HCT116 (cell line): ENCODE measurements at regions not wholly inside any gene's neighbourhood (a gene's known extent, or its start where the extent isn't known, plus 50 kb on each side); places are given as distances from the start of the nearest gene placed in this dataset.

Experiments
- ATAC-seq: fragments of 200-7000 bp; cut with Tn5 transposase; 2 replicates; pipeline ENCODE4 v1.9.1; 2020; ENCODE audit warnings: mild to moderate bottlenecking, moderate library complexity
- BruUV-seq: library from RNA; stranded (reverse); fragments of 400-500 nt; replicated peaks from 2 replicates; lab custom pipeline; 2021; lab: Mats Ljungman, UMichigan
- CTCF ChIA-PET: fragments of 300-600 bp; sonication (Branson Sonifier 250); formaldehyde crosslinking; loops from one replicate; lab custom pipeline; 2021; ENCODE audit warnings: antibody characterized with exemption; lab: Charles Lee
- POLR2A ChIA-PET: fragments of 300-600, 350-600 bp; sonication (Branson Sonifier 250); formaldehyde crosslinking; loops from one replicate; lab custom pipeline; 2021; ENCODE audit warnings: antibody characterized with exemption; lab: Charles Lee
- RAD21 ChIA-PET, 2 experiments: fragments of 300-600 bp; sonication (Branson Sonifier 250); formaldehyde crosslinking; loops; one replicate each; lab custom pipeline; 2023; ENCODE audit warnings: low total read pairs in 2 of 2; ENCODE audit not compliant: uncharacterized antibody in 2 of 2, unreplicated experiment in 2 of 2, low non-redundant PET in 1 of 2; lab: Charles Lee
- DNase-seq: peaks from one replicate; pipeline ENCODE4 v3.0.0-alpha.2; 2010; ENCODE audit warnings: low read depth, low spot score
- H2AFZ ChIP-seq: fragments of 200-600 bp; shearing (Covaris generic), sonication (generic); 2 replicates; pipeline ENCODE4 v1.6.1; 2017; ENCODE audit warnings: low read depth, mixed run types, mixed read lengths, antibody characterized with exemption, low read length; ENCODE audit not compliant: poor library complexity, severe bottlenecking
- H3K27ac ChIP-seq: 2 replicates; pipeline ENCODE4 v1.5.1; 2012; ENCODE audit warnings: low read depth, low read length
- H3K27me3 ChIP-seq: fragments of 200-600 bp; sonication (generic); 2 replicates; pipeline ENCODE4 v1.6.1; 2016; ENCODE audit warnings: mixed run types, low read length, mixed read lengths; ENCODE audit not compliant: insufficient read depth
- H3K36me3 ChIP-seq, 2 experiments: fragments of 200-500 bp in 1 of 2; fragments of 200-600 bp in 1 of 2; sonication (Bioruptor generic) in 1 of 2; sonication (generic) in 1 of 2; 2 replicates each; pipeline versions ENCODE4 v1.5.1 to v1.6.1; 2014 to 2016; ENCODE audit warnings: low read length in 2 of 2, inconsistent platforms in 1 of 2, mixed read lengths in 1 of 2, mixed run types in 1 of 2; ENCODE audit not compliant: insufficient read depth in 2 of 2, control insufficient read depth in 1 of 2
- H3K4me1 ChIP-seq, 2 experiments: fragments of 200-600 bp in 1 of 2; sonication (generic) in 1 of 2; 2 replicates each; pipeline versions ENCODE4 v1.5.1 to v1.6.1; 2012 to 2017; ENCODE audit warnings: low read length in 2 of 2, inconsistent platforms in 1 of 2, mild to moderate bottlenecking in 1 of 2, mixed read lengths in 1 of 2, mixed run types in 1 of 2, moderate library complexity in 1 of 2; ENCODE audit not compliant: insufficient read depth in 2 of 2, control insufficient read depth in 1 of 2
- H3K4me2 ChIP-seq: fragments of 200-600 bp; sonication (generic); 2 replicates; pipeline ENCODE4 v1.6.1; 2017; ENCODE audit warnings: mixed run types, low read length, mixed read lengths
- H3K4me3 ChIP-seq, 2 experiments: fragments of 200-600 bp in 1 of 2; sonication (generic) in 1 of 2; replicated peaks in 1 of 2; 2 replicates each; pipeline ENCODE4 v1.5.1; 2011 to 2016; ENCODE audit warnings: low read length in 2 of 2, control low read depth in 1 of 2, low read depth in 1 of 2, mild to moderate bottlenecking in 1 of 2, mixed read lengths in 1 of 2, mixed run types in 1 of 2
- H3K79me2 ChIP-seq: fragments of 200-600 bp; sonication (generic); 2 replicates; pipeline ENCODE4 v1.6.1; 2017; ENCODE audit warnings: mild to moderate bottlenecking, mixed run types, low read length, moderate library complexity, mixed read lengths; ENCODE audit not compliant: insufficient read depth
- H3K9ac ChIP-seq: fragments of 200-600 bp; sonication (generic); 2 replicates; pipeline ENCODE4 v1.6.1; 2016; ENCODE audit warnings: low read length, mixed read lengths
- H3K9me2 ChIP-seq: fragments of 200-600 bp; sonication (generic), shearing (Covaris generic); 2 replicates; pipeline ENCODE4 v1.6.1; 2017; ENCODE audit warnings: mixed run types, mild to moderate bottlenecking, moderate library complexity; ENCODE audit not compliant: insufficient read depth
- H3K9me3 ChIP-seq, 2 experiments: fragments of 200-500 bp in 1 of 2; fragments of 200-600 bp in 1 of 2; sonication (Bioruptor generic) in 1 of 2; sonication (generic) in 1 of 2; 2 replicates each; pipeline ENCODE4 v1.6.1; 2014 to 2017; ENCODE audit warnings: low read length in 2 of 2, mixed read lengths in 2 of 2, inconsistent platforms in 1 of 2, low read depth in 1 of 2, mild to moderate bottlenecking in 1 of 2, mixed run types in 1 of 2, moderate library complexity in 1 of 2; ENCODE audit not compliant: control insufficient read depth in 1 of 2, insufficient read depth in 1 of 2
- H4K20me1 ChIP-seq: fragments of 200-600 bp; sonication (generic), shearing (Covaris generic); 2 replicates; pipeline ENCODE4 v1.6.1; 2017; ENCODE audit warnings: mixed run types, mild to moderate bottlenecking, moderate library complexity; ENCODE audit not compliant: insufficient read depth
- ATF3 ChIP-seq: IDR thresholded peaks from 2 replicates; pipeline ENCODE4 v1.6.1; 2012
- CBX3 ChIP-seq: IDR thresholded peaks from 2 replicates; pipeline ENCODE4 v1.6.1; 2012; ENCODE audit warnings: low read depth
- CEBPB ChIP-seq: IDR thresholded peaks from 2 replicates; pipeline ENCODE4 v1.6.1; 2012; ENCODE audit warnings: low read depth
- CTCF ChIP-seq, 3 experiments: fragments of 200-600 bp in 1 of 3; sonication (generic) in 1 of 3; IDR thresholded peaks in 2 of 3; conservative IDR thresholded peaks in 1 of 3; 2 replicates each; pipeline ENCODE4 v1.5.1; 2012 to 2017; ENCODE audit warnings: low read depth in 2 of 3, low read length in 2 of 3, antibody characterized with exemption in 1 of 3, borderline replicate concordance in 1 of 3, control low read depth in 1 of 3, mild to moderate bottlenecking in 1 of 3, mixed read lengths in 1 of 3, mixed run types in 1 of 3, moderate library complexity in 1 of 3; ENCODE audit not compliant: insufficient read depth in 1 of 3
- EGR1 ChIP-seq: IDR thresholded peaks from 2 replicates; pipeline ENCODE4 v1.6.1; 2012; ENCODE audit warnings: low read depth
- EZH2phosphoT487 ChIP-seq: fragments of 200-600 bp; IDR thresholded peaks from 2 replicates; pipeline ENCODE4 v1.6.1; 2018; ENCODE audit warnings: antibody characterized with exemption, borderline replicate concordance
- JUND ChIP-seq: IDR thresholded peaks from 2 replicates; pipeline ENCODE4 v1.6.1; 2012
- MAX ChIP-seq: IDR thresholded peaks from 2 replicates; pipeline ENCODE4 v1.6.1; 2012
- POLR2A ChIP-seq: IDR thresholded peaks from 2 replicates; pipeline ENCODE4 v1.7.0; 2011; ENCODE audit warnings: borderline replicate concordance; ENCODE audit not compliant: insufficient read depth, insufficient read length; ENCODE audit errors: extremely low read depth
- POLR2AphosphoS5 ChIP-seq: IDR thresholded peaks from 2 replicates; pipeline ENCODE4 v1.6.1; 2011; ENCODE audit warnings: mild to moderate bottlenecking, low read depth, low read length, moderate library complexity
- SIN3A ChIP-seq: IDR thresholded peaks from 2 replicates; pipeline ENCODE4 v1.6.1; 2012; ENCODE audit warnings: low read depth
- SP1 ChIP-seq: IDR thresholded peaks from 2 replicates; pipeline ENCODE4 v1.6.1; 2012; ENCODE audit warnings: low read depth
- SRF ChIP-seq: IDR thresholded peaks from 2 replicates; pipeline ENCODE4 v1.6.1; 2012; ENCODE audit warnings: low read depth
- TCF7L2 ChIP-seq: IDR thresholded peaks from 2 replicates; pipeline ENCODE4 v1.7.0; 2011; ENCODE audit warnings: borderline replicate concordance, inconsistent platforms; ENCODE audit not compliant: insufficient read depth, insufficient read length; ENCODE audit errors: extremely low read depth
- ZFX ChIP-seq: fragments of 450-650 bp; IDR thresholded peaks from 2 replicates; pipeline ENCODE4 v1.6.1; 2017
- ZNF274 ChIP-seq: fragments of 200-500 bp; sonication (Bioruptor generic); IDR thresholded peaks from 2 replicates; pipeline ENCODE4 v1.6.1; 2014; ENCODE audit warnings: mild to moderate bottlenecking, low read depth, low read length, inconsistent platforms
- intact Hi-C: fragments of 100-400 bp; cut with micrococcal nuclease; formaldehyde crosslinking; loops from 2 replicates; pipeline ENCODE4 v1.10.0; 2022
- TF ChIP-seq, protein P1 (sequence below): IDR thresholded peaks from 2 replicates; pipeline ENCODE4 v1.6.1; 2012; ENCODE audit warnings: low read depth
- TF ChIP-seq, protein P2 (sequence below): IDR thresholded peaks from 2 replicates; pipeline ENCODE4 v1.6.1; 2011; ENCODE audit warnings: mild to moderate bottlenecking, low read length, moderate library complexity; ENCODE audit not compliant: insufficient replicate concordance; ENCODE audit errors: extremely low read depth

DNA sequence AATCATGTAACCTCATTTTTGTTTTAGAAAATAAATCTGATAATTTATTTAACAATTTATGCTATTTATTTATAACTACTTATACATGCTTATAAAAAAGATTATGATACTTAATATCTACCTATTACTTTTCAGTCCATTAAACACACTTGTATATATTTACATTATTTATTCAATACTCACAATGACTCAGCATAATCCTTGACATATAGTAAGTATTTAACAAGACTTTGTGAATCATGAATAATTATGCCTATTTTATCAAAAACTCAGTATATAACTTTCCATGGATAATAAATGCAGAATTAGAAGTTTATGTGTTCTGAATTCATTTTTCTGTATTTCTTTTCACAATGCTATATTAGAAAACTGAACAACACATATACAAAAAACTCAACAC, 266.0 kb upstream of the STAC start:
- Histone ChIP-seq H3K9ac (no peak overlapping the region), H3K9me2 (no peaks in the 10 kb centered on the region), H3K4me3 (no peak overlapping the region), H3K4me1 (no peaks in the 10 kb centered on the region), H3K27me3 (no peaks in the 10 kb centered on the region), H2AFZ (no peak overlapping the region), H3K9me3 (no peaks in the 10 kb centered on the region; a peak in 1 of 4 replicates), H3K4me2 (no peak overlapping the region), H4K20me1 (no peaks in the 10 kb centered on the region)
- RAD21 ChIA-PET: no interaction called here
- BruUV-seq: no TSS peak
- CTCF ChIA-PET: no interaction called here
- TF ChIP-seq, protein P1, sequence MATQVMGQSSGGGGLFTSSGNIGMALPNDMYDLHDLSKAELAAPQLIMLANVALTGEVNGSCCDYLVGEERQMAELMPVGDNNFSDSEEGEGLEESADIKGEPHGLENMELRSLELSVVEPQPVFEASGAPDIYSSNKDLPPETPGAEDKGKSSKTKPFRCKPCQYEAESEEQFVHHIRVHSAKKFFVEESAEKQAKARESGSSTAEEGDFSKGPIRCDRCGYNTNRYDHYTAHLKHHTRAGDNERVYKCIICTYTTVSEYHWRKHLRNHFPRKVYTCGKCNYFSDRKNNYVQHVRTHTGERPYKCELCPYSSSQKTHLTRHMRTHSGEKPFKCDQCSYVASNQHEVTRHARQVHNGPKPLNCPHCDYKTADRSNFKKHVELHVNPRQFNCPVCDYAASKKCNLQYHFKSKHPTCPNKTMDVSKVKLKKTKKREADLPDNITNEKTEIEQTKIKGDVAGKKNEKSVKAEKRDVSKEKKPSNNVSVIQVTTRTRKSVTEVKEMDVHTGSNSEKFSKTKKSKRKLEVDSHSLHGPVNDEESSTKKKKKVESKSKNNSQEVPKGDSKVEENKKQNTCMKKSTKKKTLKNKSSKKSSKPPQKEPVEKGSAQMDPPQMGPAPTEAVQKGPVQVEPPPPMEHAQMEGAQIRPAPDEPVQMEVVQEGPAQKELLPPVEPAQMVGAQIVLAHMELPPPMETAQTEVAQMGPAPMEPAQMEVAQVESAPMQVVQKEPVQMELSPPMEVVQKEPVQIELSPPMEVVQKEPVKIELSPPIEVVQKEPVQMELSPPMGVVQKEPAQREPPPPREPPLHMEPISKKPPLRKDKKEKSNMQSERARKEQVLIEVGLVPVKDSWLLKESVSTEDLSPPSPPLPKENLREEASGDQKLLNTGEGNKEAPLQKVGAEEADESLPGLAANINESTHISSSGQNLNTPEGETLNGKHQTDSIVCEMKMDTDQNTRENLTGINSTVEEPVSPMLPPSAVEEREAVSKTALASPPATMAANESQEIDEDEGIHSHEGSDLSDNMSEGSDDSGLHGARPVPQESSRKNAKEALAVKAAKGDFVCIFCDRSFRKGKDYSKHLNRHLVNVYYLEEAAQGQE: no peak
- no peak for TF ChIP-seq ZNF274
- no peak for TF ChIP-seq POLR2AphosphoS5
- TF ChIP-seq SP1: no peak
- TF ChIP-seq CTCF (IDR thresholded peaks at IDR 0.05 in 2 of 3, conservative IDR thresholded peaks at IDR 0.05 in 1 of 3; ENCODE audit: borderline replicate concordance in 1 of 3, insufficient read depth in 1 of 3, low read depth in 2 of 3, low read length in 2 of 3): no peak
- no peak for TF ChIP-seq SIN3A
- TF ChIP-seq POLR2A: no peak
- TF ChIP-seq TCF7L2: no peak
- no peak for TF ChIP-seq EZH2phosphoT487
- TF ChIP-seq ATF3: no peak
- no peak for TF ChIP-seq SRF
- TF ChIP-seq, protein P2, sequence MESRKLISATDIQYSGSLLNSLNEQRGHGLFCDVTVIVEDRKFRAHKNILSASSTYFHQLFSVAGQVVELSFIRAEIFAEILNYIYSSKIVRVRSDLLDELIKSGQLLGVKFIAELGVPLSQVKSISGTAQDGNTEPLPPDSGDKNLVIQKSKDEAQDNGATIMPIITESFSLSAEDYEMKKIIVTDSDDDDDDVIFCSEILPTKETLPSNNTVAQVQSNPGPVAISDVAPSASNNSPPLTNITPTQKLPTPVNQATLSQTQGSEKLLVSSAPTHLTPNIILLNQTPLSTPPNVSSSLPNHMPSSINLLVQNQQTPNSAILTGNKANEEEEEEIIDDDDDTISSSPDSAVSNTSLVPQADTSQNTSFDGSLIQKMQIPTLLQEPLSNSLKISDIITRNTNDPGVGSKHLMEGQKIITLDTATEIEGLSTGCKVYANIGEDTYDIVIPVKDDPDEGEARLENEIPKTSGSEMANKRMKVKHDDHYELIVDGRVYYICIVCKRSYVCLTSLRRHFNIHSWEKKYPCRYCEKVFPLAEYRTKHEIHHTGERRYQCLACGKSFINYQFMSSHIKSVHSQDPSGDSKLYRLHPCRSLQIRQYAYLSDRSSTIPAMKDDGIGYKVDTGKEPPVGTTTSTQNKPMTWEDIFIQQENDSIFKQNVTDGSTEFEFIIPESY: no peak
- TF ChIP-seq EGR1: no peak
- TF ChIP-seq MAX: no peak
- no peak for TF ChIP-seq CBX3
- TF ChIP-seq ZFX: no peak
- no peak for TF ChIP-seq JUND
- TF ChIP-seq CEBPB: no peak
- TF ChIP-seq, all 23 proteins: peak for 0
- POLR2A ChIA-PET: no interaction called here
- intact Hi-C loops: no loop called here
- DNase-seq (no peak), ATAC-seq (no peak)
- H3K36me3 ChIP-seq: no peaks in the 10 kb centered on the region
- no peak overlapping the region for H3K27ac ChIP-seq
- no peaks in the 10 kb centered on the region for H3K79me2 ChIP-seq
